Karpas-422 (cell line): ENCODE measurements at regions not wholly inside any gene's neighbourhood (a gene's known extent, or its start where the extent isn't known, plus 50 kb on each side); places are given as distances from the start of the nearest gene placed in this dataset.

Experiments used
- DNase-seq: peaks from one replicate; pipeline ENCODE4 v3.0.0-alpha.2; 2015
- H2AFZ ChIP-seq: fragments of 200-600 bp; sonication (generic); 2 replicates; pipeline ENCODE4 v1.6.1; 2014; ENCODE audit warnings: antibody characterized with exemption, low read length, mixed read lengths
- H3K27ac ChIP-seq: fragments of 200-600 bp; sonication (generic); 2 replicates; pipeline ENCODE4 v1.5.1; 2014; ENCODE audit warnings: mild to moderate bottlenecking, low read length, moderate library complexity
- H3K27me3 ChIP-seq: fragments of 200-600 bp; sonication (generic); 2 replicates; pipeline ENCODE4 v1.6.1; 2014; ENCODE audit warnings: low read length, mixed read lengths
- H3K36me3 ChIP-seq: fragments of 200-600 bp; sonication (generic); 2 replicates; pipeline ENCODE4 v1.6.1; 2014; ENCODE audit warnings: low read length, mixed read lengths; ENCODE audit not compliant: insufficient read depth
- H3K4me1 ChIP-seq: fragments of 200-600 bp; sonication (generic); 2 replicates; pipeline ENCODE4 v1.6.1; 2014; ENCODE audit warnings: mild to moderate bottlenecking, low read length, mixed read lengths
- H3K4me2 ChIP-seq: fragments of 200-600 bp; sonication (generic); 2 replicates; pipeline ENCODE4 v1.6.1; 2014; ENCODE audit warnings: low read length, low read depth, mild to moderate bottlenecking; ENCODE audit not compliant: poor library complexity, severe bottlenecking
- H3K4me3 ChIP-seq: fragments of 200-600 bp; sonication (generic); 2 replicates; pipeline ENCODE4 v1.5.1; 2014; ENCODE audit warnings: mild to moderate bottlenecking, antibody characterized with exemption, low read length, mixed read lengths
- H3K79me2 ChIP-seq: fragments of 200-600 bp; sonication (generic); 2 replicates; pipeline ENCODE4 v1.6.1; 2014; ENCODE audit warnings: mild to moderate bottlenecking, low read length, mixed read lengths
- H3K9ac ChIP-seq: fragments of 200-600 bp; sonication (generic); 2 replicates; pipeline ENCODE4 v1.6.0; 2014; ENCODE audit warnings: low read length
- H3K9me2 ChIP-seq: fragments of 200-600 bp; sonication (generic), shearing (Covaris generic); replicated peaks from 2 replicates; pipeline ENCODE4 v1.6.0; 2014; ENCODE audit warnings: mild to moderate bottlenecking, low read length, moderate library complexity; ENCODE audit not compliant: insufficient read depth
- H3K9me3 ChIP-seq: fragments of 300-700, 200-600 bp; sonication (generic); 2 replicates; pipeline ENCODE4 v1.6.1; 2014; ENCODE audit warnings: low read length, mixed read lengths
- H4K20me1 ChIP-seq: fragments of 200-600 bp; sonication (generic); 2 replicates; pipeline ENCODE4 v1.6.1; 2014; ENCODE audit warnings: mild to moderate bottlenecking, antibody characterized with exemption, low read length, low read depth; ENCODE audit not compliant: insufficient read depth

GRCh38 chr13:83232626-83233025, 649.6 kb downstream of the SLITRK1 start:
- Histone ChIP-seq H3K27ac (no peak overlapping the region), H3K4me1 (no peaks in the 10 kb centered on the region), H3K36me3 (no peaks in the 10 kb centered on the region)

DNA sequence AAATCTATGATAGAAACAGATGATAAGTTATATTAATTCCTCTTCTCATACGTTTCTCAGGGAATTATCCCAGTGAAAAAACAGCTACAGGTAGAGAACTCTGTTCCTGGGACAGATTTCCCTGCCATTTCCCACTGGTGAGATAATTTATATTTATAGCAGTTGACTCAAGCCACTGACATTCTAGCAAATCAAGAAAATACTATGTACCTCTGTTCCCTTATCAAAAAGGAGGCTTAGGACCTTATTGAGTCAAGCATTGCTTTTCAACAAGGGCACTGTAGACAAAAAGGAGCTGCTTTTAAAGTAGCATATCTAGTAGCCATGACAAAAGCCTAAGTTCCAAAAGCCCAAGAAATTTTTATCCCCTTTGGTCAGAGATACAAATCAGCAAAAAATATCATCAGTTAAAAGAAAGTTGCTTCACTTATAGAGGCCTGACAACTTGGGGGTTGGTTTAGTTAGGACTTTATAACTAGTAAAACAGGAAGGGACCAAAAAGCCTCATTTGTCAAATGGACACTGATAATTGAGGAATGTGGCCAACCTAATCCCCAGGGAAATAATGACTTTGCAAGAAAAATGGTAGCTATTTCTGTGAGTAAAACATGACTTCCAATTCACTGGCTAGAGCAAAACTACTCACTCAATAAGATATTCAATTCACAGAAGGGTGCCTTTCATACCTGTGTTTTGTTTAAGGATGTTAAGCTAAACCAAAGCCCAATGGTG, 652.5 kb downstream of the SLITRK1 start:
- Histone ChIP-seq H4K20me1 (no peaks in the 10 kb centered on the region), H2AFZ (no peak overlapping the region), H3K9me2 (no peaks in the 10 kb centered on the region), H3K36me3 (no peaks in the 10 kb centered on the region), H3K27ac (no peak overlapping the region), H3K9me3 (no peaks in the 10 kb centered on the region), H3K4me1 (no peaks in the 10 kb centered on the region), H3K4me3 (no peak overlapping the region), H3K4me2 (no peak overlapping the region), H3K79me2 (no peaks in the 10 kb centered on the region), H3K27me3 (no peaks in the 10 kb centered on the region), H3K9ac (no peak overlapping the region)
- no peak for DNase-seq

More at GRCh38 chr13:83232626-83233025, 649.6 kb downstream of the SLITRK1 start:
- no peak overlapping the region for H3K4me3 ChIP-seq
- H3K27me3 ChIP-seq: no peaks in the 10 kb centered on the region
- H3K9me3 ChIP-seq: no peaks in the 10 kb centered on the region
- no peak overlapping the region for H3K4me2 ChIP-seq
- H3K79me2 ChIP-seq: no peaks in the 10 kb centered on the region
- no peak overlapping the region for H3K9ac ChIP-seq
- no peaks in the 10 kb centered on the region for H4K20me1 ChIP-seq
- H3K9me2 ChIP-seq: no peaks in the 10 kb centered on the region
- no peak for DNase-seq
- no peak overlapping the region for H2AFZ ChIP-seq

DNA sequence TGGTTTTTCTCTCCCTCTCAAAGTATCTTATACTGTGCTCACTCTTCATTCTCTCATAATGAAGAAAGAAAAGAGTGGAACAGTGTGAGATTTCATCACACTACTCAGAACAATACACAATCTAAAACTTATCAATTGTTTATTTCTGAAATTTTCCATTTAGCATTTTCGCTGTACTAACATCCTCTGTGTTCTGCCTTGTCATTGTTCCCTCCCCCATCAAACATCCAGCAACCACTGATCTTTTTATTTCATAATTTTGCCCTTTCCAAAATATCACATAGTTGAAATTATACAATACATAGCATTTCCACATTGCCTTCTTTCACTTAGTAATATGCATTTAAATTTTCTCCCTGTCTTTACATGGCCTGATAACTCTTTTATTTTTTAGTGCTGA, 658.7 kb downstream of the SLITRK1 start:
- no peaks in the 10 kb centered on the region for H3K79me2 ChIP-seq
- no peak overlapping the region for H3K4me2 ChIP-seq
- H3K9ac ChIP-seq: no peak overlapping the region
- H3K9me2 ChIP-seq: no peaks in the 10 kb centered on the region
- H3K27ac ChIP-seq: no peak overlapping the region
- H4K20me1 ChIP-seq: no peaks in the 10 kb centered on the region
- H3K9me3 ChIP-seq: peaks cover 5% of the 10 kb centered on the region; the same call in 1 of the 2 replicates
- no peaks in the 10 kb centered on the region for H3K27me3 ChIP-seq
- DNase-seq: no peak
- no peaks in the 10 kb centered on the region for H3K4me1 ChIP-seq
- H2AFZ ChIP-seq: no peak overlapping the region
- H3K4me3 ChIP-seq: no peak overlapping the region
- H3K36me3 ChIP-seq: no peaks in the 10 kb centered on the region

GRCh38 chr13:83221813-83222241, 660.4 kb downstream of the SLITRK1 start:
- Histone ChIP-seq H3K9me3 (peaks cover 5% of the 10 kb centered on the region; the same call in 1 of the 2 replicates), H3K27ac (no peak overlapping the region), H2AFZ (no peak overlapping the region), H3K4me1 (no peaks in the 10 kb centered on the region), H3K9me2 (no peaks in the 10 kb centered on the region), H4K20me1 (no peaks in the 10 kb centered on the region), H3K9ac (no peak overlapping the region), H3K79me2 (no peaks in the 10 kb centered on the region), H3K4me2 (no peak overlapping the region), H3K4me3 (no peak overlapping the region), H3K27me3 (no peaks in the 10 kb centered on the region), H3K36me3 (no peaks in the 10 kb centered on the region)
- DNase-seq: no peak

DNA sequence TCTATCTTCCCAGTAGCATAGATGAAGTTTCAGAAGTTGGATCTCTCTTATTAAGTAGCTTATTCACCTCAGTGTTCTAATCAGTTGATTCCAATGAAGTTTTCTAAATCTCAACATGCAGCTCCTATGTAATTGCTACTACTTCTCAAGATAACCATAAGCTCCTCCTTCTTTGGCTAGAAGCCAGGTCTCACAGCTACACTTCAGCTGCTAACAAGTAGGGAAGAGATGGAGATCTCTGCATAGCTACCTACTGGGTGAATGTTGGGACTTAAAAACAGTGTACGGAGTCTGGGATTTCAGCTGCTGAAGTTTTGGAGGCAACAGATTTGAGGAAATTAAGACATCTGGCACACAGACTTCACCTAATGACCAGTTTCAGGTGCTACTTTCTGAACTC, 661.0 kb downstream of the SLITRK1 start:
- no peaks in the 10 kb centered on the region for H3K36me3 ChIP-seq
- H3K9ac ChIP-seq: no peak overlapping the region
- H3K4me3 ChIP-seq: no peak overlapping the region
- no peaks in the 10 kb centered on the region for H3K79me2 ChIP-seq
- DNase-seq: no peak
- H3K27me3 ChIP-seq: no peaks in the 10 kb centered on the region
- no peaks in the 10 kb centered on the region for H4K20me1 ChIP-seq
- H3K4me1 ChIP-seq: no peaks in the 10 kb centered on the region
- H3K4me2 ChIP-seq: no peak overlapping the region
- H3K9me3 ChIP-seq: peaks cover 5% of the 10 kb centered on the region; the same call in 1 of the 2 replicates
- no peak overlapping the region for H2AFZ ChIP-seq
- no peak overlapping the region for H3K27ac ChIP-seq
- H3K9me2 ChIP-seq: no peaks in the 10 kb centered on the region

- Histone ChIP-seq H3K4me3 (no peak overlapping the region), H3K36me3 (no peaks in the 10 kb centered on the region), H3K9me2 (no peaks in the 10 kb centered on the region), H3K4me2 (no peak overlapping the region), H3K27ac (no peak overlapping the region), H2AFZ (no peak overlapping the region), H3K27me3 (no peaks in the 10 kb centered on the region), H4K20me1 (no peaks in the 10 kb centered on the region), H3K9ac (no peak overlapping the region), H3K4me1 (no peaks in the 10 kb centered on the region), H3K79me2 (no peaks in the 10 kb centered on the region), H3K9me3 (peaks cover 5% of the 10 kb centered on the region; the same call in 1 of the 2 replicates)
- no peak for DNase-seq
Measured at GRCh38 chr13:83220241-83220640, 662.0 kb downstream of the SLITRK1 start.

GRCh38 chr13:83219832-83220231, 662.4 kb downstream of the SLITRK1 start:
- Histone ChIP-seq H3K9me2 (no peaks in the 10 kb centered on the region), H4K20me1 (no peaks in the 10 kb centered on the region), H3K4me3 (no peak overlapping the region), H3K79me2 (no peaks in the 10 kb centered on the region), H2AFZ (no peak overlapping the region), H3K9ac (no peak overlapping the region), H3K4me2 (no peak overlapping the region), H3K9me3 (peaks cover 5% of the 10 kb centered on the region; the same call in 1 of the 2 replicates), H3K4me1 (no peaks in the 10 kb centered on the region), H3K27ac (no peak overlapping the region), H3K27me3 (no peaks in the 10 kb centered on the region), H3K36me3 (no peaks in the 10 kb centered on the region)
- DNase-seq: no peak

DNA sequence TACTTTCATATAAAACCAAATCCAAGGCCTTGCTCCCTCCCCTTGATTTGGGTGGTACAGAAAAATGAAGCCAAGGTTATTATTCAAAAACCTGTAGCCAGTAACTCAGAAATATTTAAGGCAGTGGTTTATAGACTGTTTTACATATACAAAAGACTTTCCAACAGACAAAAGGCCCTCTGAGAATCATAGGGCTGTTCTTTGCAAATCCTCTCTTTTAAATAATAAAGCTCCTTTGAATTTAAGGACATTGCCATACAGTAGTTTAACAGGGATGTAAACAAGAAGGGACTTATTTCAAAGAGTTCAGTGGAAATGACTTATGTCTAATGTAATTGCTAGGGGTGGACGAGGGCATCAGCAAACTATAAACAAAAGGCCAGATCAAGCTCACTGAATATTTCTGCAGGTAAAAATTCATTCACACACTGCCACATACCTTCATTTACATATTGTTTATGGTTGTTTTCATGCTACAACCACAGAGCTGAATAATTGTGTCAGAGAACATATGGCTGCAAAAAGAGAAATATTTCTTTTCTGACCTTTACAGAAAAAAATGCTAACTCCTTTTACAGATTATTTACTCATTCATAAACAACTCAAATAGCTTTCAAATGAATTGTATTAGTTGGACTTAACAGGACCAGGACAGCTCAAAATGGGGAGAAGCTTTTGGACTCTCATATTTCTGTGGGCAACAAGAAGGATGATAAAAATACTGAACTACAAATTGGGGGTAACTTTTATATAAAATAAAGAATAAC, 665.6 kb downstream of the SLITRK1 start:
- H4K20me1 ChIP-seq: no peaks in the 10 kb centered on the region
- H3K79me2 ChIP-seq: no peaks in the 10 kb centered on the region
- H3K9me3 ChIP-seq: peaks cover 5% of the 10 kb centered on the region
- no peaks in the 10 kb centered on the region for H3K36me3 ChIP-seq
- H3K27ac ChIP-seq: no peak overlapping the region
- no peak overlapping the region for H3K9ac ChIP-seq
- H3K4me3 ChIP-seq: no peak overlapping the region
- no peak overlapping the region for H2AFZ ChIP-seq
- no peak overlapping the region for H3K4me2 ChIP-seq
- no peaks in the 10 kb centered on the region for H3K4me1 ChIP-seq
- no peak for DNase-seq
- H3K27me3 ChIP-seq: no peaks in the 10 kb centered on the region
- H3K9me2 ChIP-seq: no peaks in the 10 kb centered on the region
